Anterior cingulate cortex (tissue), 58 donors: ENCODE measurements at regions not wholly inside any gene's neighbourhood (a gene's known extent, or its start where the extent isn't known, plus 50 kb on each side); places are given as distances from the start of the nearest gene placed in this dataset.

Experiments used
- DNase-seq, 58 donors: peaks; one replicate each; lab custom pipeline; 2025; lab: John Stamatoyannopoulos, UW

GRCh38 chr5:76030343-76030742 is 52.8 kb upstream of the SV2C start:
- no peak for DNase-seq

DNA sequence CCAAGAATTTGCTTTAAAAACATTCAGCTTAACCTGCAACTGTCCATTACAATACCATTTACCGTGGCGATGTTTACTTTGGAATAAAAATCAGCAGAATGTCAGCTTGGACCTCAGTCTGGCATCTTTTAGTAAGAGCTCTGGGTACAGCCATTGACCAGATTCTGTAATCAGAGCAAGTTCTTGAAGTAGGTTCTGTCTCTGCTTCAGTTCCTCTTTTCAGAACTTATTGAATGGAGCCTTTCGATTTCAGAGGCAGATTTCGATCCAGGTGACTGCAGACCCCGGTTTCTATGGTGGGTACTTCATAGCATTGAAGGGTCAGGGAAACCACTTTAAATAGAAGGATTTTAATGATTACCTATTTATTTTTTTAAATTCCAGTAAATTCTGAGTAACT is 53.4 kb upstream of the SV2C start:
- no peak for DNase-seq

DNA sequence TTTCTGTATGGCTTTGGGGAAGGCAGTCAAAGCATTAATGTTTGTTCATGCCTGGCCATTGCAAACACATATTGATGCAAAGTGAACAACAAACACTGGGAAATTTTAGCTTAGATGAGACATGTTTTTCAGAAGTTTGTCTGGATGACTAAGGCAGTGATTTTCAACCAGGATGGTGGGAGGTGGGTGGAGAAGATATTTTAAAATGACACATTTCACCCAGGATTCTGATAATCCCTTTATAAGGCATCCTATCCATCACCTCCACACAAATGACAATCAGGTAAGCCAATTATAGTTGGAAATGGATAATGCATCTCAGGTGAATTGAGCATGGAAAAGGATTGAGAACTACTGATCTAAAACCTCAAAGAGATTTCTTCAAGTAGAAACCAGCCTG is 57.4 kb upstream of the SV2C start:
- no peak for DNase-seq

GRCh38 chr5:76025069-76025468 is 58.1 kb upstream of the SV2C start:
- DNase-seq: peak in 6 of 58 donors; percentile 1 to 8 (median 2)

DNA sequence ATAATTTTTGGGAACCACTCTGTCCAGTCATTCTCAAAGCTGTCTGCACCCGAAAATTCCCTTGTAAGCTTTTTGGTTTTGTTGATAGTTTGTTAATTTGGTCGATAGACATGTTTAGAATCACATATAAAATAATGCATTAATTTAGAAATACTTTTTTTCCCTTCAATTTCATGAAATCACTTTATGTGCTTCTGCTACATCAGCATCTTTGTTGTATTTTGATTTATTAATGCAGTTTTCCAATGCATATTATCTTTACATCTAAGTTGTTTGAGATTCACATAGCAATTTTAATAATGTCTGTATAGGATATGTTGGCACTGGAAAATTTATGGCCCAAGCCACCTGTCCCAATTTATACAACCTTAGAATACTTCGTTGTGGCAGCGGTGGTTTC is 60.6 kb upstream of the SV2C start:
- DNase-seq: no peak

GRCh38 chr5:76021936-76022584 is 61.1 kb upstream of the SV2C start:
- DNase-seq: no peak

GRCh38 chr5:76016258-76016657 is 66.9 kb upstream of the SV2C start:
- no peak for DNase-seq

GRCh38 chr5:76014005-76014404 is 69.2 kb upstream of the SV2C start:
- no peak for DNase-seq

GRCh38 chr5:76007904-76008303 is 75.3 kb upstream of the SV2C start:
- DNase-seq: no peak

DNA sequence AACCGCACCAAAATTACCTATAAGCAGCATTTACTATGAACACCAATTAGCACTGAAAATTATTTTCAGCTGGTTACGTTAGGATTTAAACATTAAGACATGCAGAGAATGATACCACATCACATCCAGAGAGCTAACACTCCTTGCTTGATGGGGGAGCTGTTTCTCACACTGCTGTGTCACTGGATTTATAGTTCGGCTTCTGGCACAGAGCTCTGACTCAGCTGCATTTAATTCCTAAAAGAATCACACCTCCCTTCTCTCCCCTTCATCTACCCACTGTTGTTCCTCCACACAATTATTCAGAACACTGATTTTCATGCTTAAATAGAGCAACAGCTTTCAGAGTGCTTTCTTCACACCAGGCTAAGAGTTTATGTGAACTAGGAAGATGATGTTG is 82.6 kb upstream of the SV2C start:
- peak in 7 of 58 donors; percentile 1 to 11 (median 3) for DNase-seq

GRCh38 chr5:75993643-75994520 is 89.3 kb upstream of the SV2C start:
- no peak for DNase-seq

- no peak for DNase-seq
These were observed 90.0 kb upstream of the SV2C start for GRCh38 chr5:75993183-75993582.

DNA sequence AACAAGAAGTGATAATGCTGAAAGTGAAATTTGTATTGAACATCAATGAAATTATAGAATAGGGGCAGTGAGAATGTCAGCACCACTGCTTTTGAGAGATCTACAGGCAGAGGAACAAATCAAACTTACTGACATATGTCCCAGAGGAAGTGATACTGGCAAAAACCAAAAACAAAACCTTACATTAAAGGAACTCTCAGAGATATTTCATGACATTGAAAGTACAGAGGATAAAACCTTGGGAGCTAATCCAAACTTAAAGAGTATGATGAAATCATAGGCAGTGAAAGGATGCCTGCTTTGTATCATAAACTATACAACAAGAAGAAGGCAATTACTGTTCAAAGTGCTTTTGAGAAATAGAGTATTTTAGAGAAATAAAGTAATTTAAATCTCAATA is 90.4 kb upstream of the SV2C start:
- no peak for DNase-seq

- DNase-seq: no peak
These were observed 98.1 kb upstream of the SV2C start for GRCh38 chr5:75985077-75985476.

- DNase-seq: no peak
These were observed 107.7 kb upstream of the SV2C start for GRCh38 chr5:75975496-75975895.

- DNase-seq: no peak
These were observed 117.9 kb upstream of the SV2C start for GRCh38 chr5:75965292-75965691.

- DNase-seq: no peak
These were observed 119.2 kb upstream of the SV2C start for GRCh38 chr5:75964008-75964407.

- no peak for DNase-seq
These were observed 119.6 kb upstream of the SV2C start for GRCh38 chr5:75963554-75963953.

GRCh38 chr5:75961818-75962217 is 121.4 kb upstream of the SV2C start:
- no peak for DNase-seq

- no peak for DNase-seq
These were observed 123.1 kb upstream of the SV2C start for GRCh38 chr5:75960129-75960528.

GRCh38 chr5:75952963-75953362 is 130.2 kb upstream of the SV2C start:
- DNase-seq: no peak

DNA sequence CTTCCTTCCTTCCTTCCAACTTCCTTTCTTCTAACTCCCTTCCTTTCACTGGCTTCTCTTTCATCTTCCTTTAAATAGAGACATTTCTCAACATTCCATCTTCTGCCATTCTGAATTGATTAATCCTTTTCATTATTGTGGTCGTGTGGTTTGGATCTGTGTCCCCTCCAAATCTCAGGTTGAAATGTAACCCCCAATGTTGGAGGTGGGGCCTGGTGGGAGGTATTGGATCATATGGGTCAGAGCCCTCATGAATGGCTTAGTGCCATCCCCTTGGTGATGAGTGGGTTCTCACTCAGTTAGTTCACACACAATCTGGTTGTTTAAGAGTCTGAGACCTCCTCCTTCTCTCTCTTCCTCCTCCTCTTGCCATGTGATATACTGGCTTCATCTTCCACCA is 130.9 kb upstream of the SV2C start:
- no peak for DNase-seq
